ENCODE measurements at regions not wholly inside any gene's neighbourhood (a gene's known extent, or its start where the extent isn't known, plus 50 kb on each side); places are given as distances from the start of the nearest gene placed in this dataset.

DNA sequence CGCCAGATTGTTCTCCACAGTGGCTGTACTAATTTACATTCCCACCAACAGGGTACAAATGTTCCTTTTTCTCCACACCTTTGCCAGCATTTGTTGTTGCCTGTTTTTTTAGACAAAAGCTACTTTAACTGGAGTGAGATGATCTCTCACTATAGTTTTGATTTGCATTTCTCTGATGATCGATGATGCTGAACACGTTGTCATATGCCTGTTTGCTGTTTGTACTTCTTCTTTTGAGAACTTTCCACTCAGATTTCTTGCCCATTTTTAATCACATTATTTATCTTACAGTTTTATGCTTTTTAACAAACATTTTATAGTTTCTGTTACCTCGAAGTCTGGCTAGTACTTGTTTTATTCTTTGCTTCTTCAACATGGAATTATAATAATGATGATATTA, 643.7 kb upstream of the ALCAM start:
- H3K79me2 ChIP-seq (ENCODE audit: control insufficient read depth, insufficient read depth, low read length) = no peaks in the 10 kb centered on the region
- FAIRE-seq = no peak
- dilution Hi-C loops (cut with MboI; ENCODE audit: extremely low pct_ligation_motif_present, low sequenced_read_pairs) = no loop called here
- H3K27me3 ChIP-seq (ENCODE audit: control insufficient read depth, extremely low read depth, insufficient read depth, low read length) = no peaks in the 10 kb centered on the region
- H4K20me1 ChIP-seq (ENCODE audit: control insufficient read depth, extremely low read depth, insufficient read depth, low read length) = no peaks in the 10 kb centered on the region
- H3K36me3 ChIP-seq (ENCODE audit: control insufficient read depth in 2 of 2, extremely low read depth in 1 of 2, insufficient read depth in 2 of 2, low read length in 2 of 2) = no peaks in the 10 kb centered on the region
- H3K9ac ChIP-seq (ENCODE audit: control insufficient read depth, extremely low read depth, insufficient read depth, low read length) = no peak overlapping the region
- no peak for TF ChIP-seq EZH2 (IDR thresholded peaks at IDR 0.05; ENCODE audit: low read length)
- TF ChIP-seq, protein P1, sequence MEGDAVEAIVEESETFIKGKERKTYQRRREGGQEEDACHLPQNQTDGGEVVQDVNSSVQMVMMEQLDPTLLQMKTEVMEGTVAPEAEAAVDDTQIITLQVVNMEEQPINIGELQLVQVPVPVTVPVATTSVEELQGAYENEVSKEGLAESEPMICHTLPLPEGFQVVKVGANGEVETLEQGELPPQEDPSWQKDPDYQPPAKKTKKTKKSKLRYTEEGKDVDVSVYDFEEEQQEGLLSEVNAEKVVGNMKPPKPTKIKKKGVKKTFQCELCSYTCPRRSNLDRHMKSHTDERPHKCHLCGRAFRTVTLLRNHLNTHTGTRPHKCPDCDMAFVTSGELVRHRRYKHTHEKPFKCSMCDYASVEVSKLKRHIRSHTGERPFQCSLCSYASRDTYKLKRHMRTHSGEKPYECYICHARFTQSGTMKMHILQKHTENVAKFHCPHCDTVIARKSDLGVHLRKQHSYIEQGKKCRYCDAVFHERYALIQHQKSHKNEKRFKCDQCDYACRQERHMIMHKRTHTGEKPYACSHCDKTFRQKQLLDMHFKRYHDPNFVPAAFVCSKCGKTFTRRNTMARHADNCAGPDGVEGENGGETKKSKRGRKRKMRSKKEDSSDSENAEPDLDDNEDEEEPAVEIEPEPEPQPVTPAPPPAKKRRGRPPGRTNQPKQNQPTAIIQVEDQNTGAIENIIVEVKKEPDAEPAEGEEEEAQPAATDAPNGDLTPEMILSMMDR (optimal IDR thresholded peaks at IDR 0.05 in 1 of 3, IDR thresholded peaks at IDR 0.05 in 1 of 3, conservative IDR thresholded peaks at IDR 0.05 in 1 of 3; ENCODE audit: extremely low read depth in 1 of 3, insufficient read depth in 2 of 3, low read length in 3 of 3) = no peak
- no peak overlapping the region for H3K4me3 ChIP-seq (ENCODE audit: control insufficient read depth in 2 of 3, extremely low read depth in 1 of 3, insufficient read depth in 2 of 3, low read depth in 1 of 3, low read length in 3 of 3)
- H3K9me1 ChIP-seq (ENCODE audit: control insufficient read depth, extremely low read depth, insufficient read depth, low read length) = no peaks in the 10 kb centered on the region
- H2AFZ ChIP-seq (ENCODE audit: control insufficient read depth, low read length) = no peak overlapping the region
- H3K4me1 ChIP-seq (ENCODE audit: control insufficient read depth, extremely low read depth, insufficient read depth, low read length) = no peaks in the 10 kb centered on the region
- H3K27ac ChIP-seq (ENCODE audit: control insufficient read depth, insufficient read depth, low read length) = no peak overlapping the region
- no peak for DNase-seq (ENCODE audit: low read depth, low spot score)
- H3K9me3 ChIP-seq (ENCODE audit: control insufficient read depth, low read depth, low read length) = no peaks in the 10 kb centered on the region
- H3K4me2 ChIP-seq (ENCODE audit: control insufficient read depth, extremely low read depth, insufficient read depth, low read depth, low read length) = no peak overlapping the region

DNA sequence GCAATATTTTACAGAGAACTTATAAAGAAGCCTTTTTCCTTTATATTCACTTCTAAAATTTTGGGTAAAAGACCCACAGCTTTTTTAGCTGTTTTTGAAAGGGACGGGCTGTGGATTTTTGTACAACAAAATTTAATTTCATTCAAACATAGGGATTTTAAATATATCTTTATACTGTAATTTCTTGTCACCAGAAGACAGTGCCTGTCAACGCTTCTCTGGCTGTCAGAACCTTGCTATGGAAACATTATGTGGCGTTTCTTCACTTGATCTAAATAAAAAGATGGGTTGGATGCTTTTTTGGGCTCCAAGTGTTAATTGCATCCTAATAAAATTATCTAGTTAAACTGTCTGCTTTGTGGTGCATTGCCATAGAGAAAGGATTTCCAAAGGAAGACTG, 635.6 kb upstream of the ALCAM start:
- H3K4me2 ChIP-seq (ENCODE audit: control insufficient read depth, extremely low read depth, insufficient read depth, low read depth, low read length) = no peak overlapping the region
- dilution Hi-C loops (cut with MboI; ENCODE audit: extremely low pct_ligation_motif_present, low sequenced_read_pairs) = no loop called here
- H4K20me1 ChIP-seq (ENCODE audit: control insufficient read depth, extremely low read depth, insufficient read depth, low read length) = no peaks in the 10 kb centered on the region
- DNase-seq (ENCODE audit: low read depth, low spot score) (no peak), FAIRE-seq (no peak)
- no peak overlapping the region for H2AFZ ChIP-seq (ENCODE audit: control insufficient read depth, low read length)
- H3K9ac ChIP-seq (ENCODE audit: control insufficient read depth, extremely low read depth, insufficient read depth, low read length) = no peak overlapping the region
- H3K9me3 ChIP-seq (ENCODE audit: control insufficient read depth, low read depth, low read length) = no peaks in the 10 kb centered on the region
- no peaks in the 10 kb centered on the region for H3K27me3 ChIP-seq (ENCODE audit: control insufficient read depth, extremely low read depth, insufficient read depth, low read length)
- H3K36me3 ChIP-seq (ENCODE audit: control insufficient read depth in 2 of 2, extremely low read depth in 1 of 2, insufficient read depth in 2 of 2, low read length in 2 of 2) = no peaks in the 10 kb centered on the region
- H3K4me1 ChIP-seq (ENCODE audit: control insufficient read depth, extremely low read depth, insufficient read depth, low read length) = no peaks in the 10 kb centered on the region
- no peaks in the 10 kb centered on the region for H3K79me2 ChIP-seq (ENCODE audit: control insufficient read depth, insufficient read depth, low read length)
- TF ChIP-seq, protein P1 (optimal IDR thresholded peaks at IDR 0.05 in 1 of 3, IDR thresholded peaks at IDR 0.05 in 1 of 3, conservative IDR thresholded peaks at IDR 0.05 in 1 of 3; ENCODE audit: extremely low read depth in 1 of 3, insufficient read depth in 2 of 3, low read length in 3 of 3) = no peak
- TF ChIP-seq EZH2 (IDR thresholded peaks at IDR 0.05; ENCODE audit: low read length) = no peak
- no peak overlapping the region for H3K4me3 ChIP-seq (ENCODE audit: control insufficient read depth in 2 of 3, extremely low read depth in 1 of 3, insufficient read depth in 2 of 3, low read depth in 1 of 3, low read length in 3 of 3)
- no peaks in the 10 kb centered on the region for H3K9me1 ChIP-seq (ENCODE audit: control insufficient read depth, extremely low read depth, insufficient read depth, low read length)
- no peak overlapping the region for H3K27ac ChIP-seq (ENCODE audit: control insufficient read depth, insufficient read depth, low read length)
